Vagina (tissue), 2 donors: ENCODE measurements at regions not wholly inside any gene's neighbourhood (a gene's known extent, or its start where the extent isn't known, plus 50 kb on each side); places are given as distances from the start of the nearest gene placed in this dataset.
"Not testable (repeated sequence)": the region's sequence is repeated elsewhere in the genome, so short reads cannot be mapped to it uniquely, and the experiment has no call there.

ENCODE experiments used
- DNase-seq, 2 donors: peaks; one replicate each; pipeline ENCODE4 v3.0.0-alpha.2; 2017; ENCODE audit errors: extremely low spot score in 2 of 2
- H3K27ac ChIP-seq: fragments of 200-600 bp; sonication (generic); one replicate; pipeline ENCODE4 v1.5.1; 2019
- H3K27me3 ChIP-seq: fragments of 200-600 bp; sonication (generic); one replicate; pipeline ENCODE4 v1.5.1; 2019
- H3K36me3 ChIP-seq, 2 donors: fragments of 200-600 bp; sonication (generic); one replicate each; pipeline ENCODE4 v1.5.1; 2017 to 2019
- H3K4me1 ChIP-seq: fragments of 200-600 bp; sonication (generic); one replicate; pipeline ENCODE4 v1.5.1; 2019
- H3K4me3 ChIP-seq, 2 donors: fragments of 200-600 bp; sonication (generic); 1 replicate in 1 of 2; 2 replicates in 1 of 2; pipeline ENCODE4 v1.5.1; 2016 to 2019
- H3K9me3 ChIP-seq: fragments of 200-600 bp; sonication (generic); one replicate; pipeline ENCODE4 v1.5.1; 2019
- intact Hi-C: fragments of 100-400 bp; cut with DNase I; formaldehyde crosslinking; loops from one replicate; pipeline ENCODE4 v1.15.1; 2023

- intact Hi-C loops, H3K27ac ChIP-seq, H3K4me3 ChIP-seq, H3K4me1 ChIP-seq, H3K9me3 ChIP-seq, H3K36me3 ChIP-seq, H3K27me3 ChIP-seq: not testable (repeated sequence)
- DNase-seq: peak in 1 of 2 donors; percentile 71
These were observed 54.3 kb downstream of the RNU1-4 start for GRCh38 chr1:16794609-16795008.

GRCh38 chr1:16795119-16795518 lies 54.8 kb downstream of the RNU1-4 start:
- H3K4me3 ChIP-seq, H3K27ac ChIP-seq, intact Hi-C loops, H3K36me3 ChIP-seq, H3K4me1 ChIP-seq, H3K9me3 ChIP-seq, DNase-seq, H3K27me3 ChIP-seq: not testable (repeated sequence)

GRCh38 chr1:16796179-16796578 lies 55.9 kb downstream of the RNU1-4 start:
- H3K27ac ChIP-seq, DNase-seq, H3K9me3 ChIP-seq, intact Hi-C loops, H3K36me3 ChIP-seq, H3K4me1 ChIP-seq, H3K4me3 ChIP-seq, H3K27me3 ChIP-seq: not testable (repeated sequence)

GRCh38 chr1:16796625-16797046 lies 56.3 kb downstream of the RNU1-4 start:
- H3K4me3 ChIP-seq, H3K4me1 ChIP-seq, intact Hi-C loops, H3K9me3 ChIP-seq, H3K27me3 ChIP-seq, H3K36me3 ChIP-seq, H3K27ac ChIP-seq: not testable (repeated sequence)
- peak; percentile 82 to 85 for DNase-seq

- H3K4me3 ChIP-seq, H3K36me3 ChIP-seq, intact Hi-C loops, H3K27ac ChIP-seq, H3K27me3 ChIP-seq, H3K9me3 ChIP-seq, H3K4me1 ChIP-seq: not testable (repeated sequence)
- DNase-seq: peak in 1 of 2 donors; percentile 29
These were observed 56.7 kb downstream of the RNU1-4 start for GRCh38 chr1:16797065-16797464.

GRCh38 chr1:16798050-16798449 lies 57.7 kb downstream of the RNU1-4 start:
- H3K4me3 ChIP-seq, intact Hi-C loops, H3K27me3 ChIP-seq, H3K36me3 ChIP-seq, H3K9me3 ChIP-seq, H3K27ac ChIP-seq, H3K4me1 ChIP-seq: not testable (repeated sequence)
- peak in 1 of 2 donors; percentile 29 for DNase-seq
